HepG2 (cell line): ENCODE measurements at regions not wholly inside any gene's neighbourhood (a gene's known extent, or its start where the extent isn't known, plus 50 kb on each side); places are given as distances from the start of the nearest gene placed in this dataset.
A peak's percentile ranks its signal among the peaks of the same experiment; 100 is the strongest.

Experiments
- ATAC-seq: fragments of 200-7000 bp; cut with Tn5 transposase; 3 replicates; pipeline ENCODE4 v1.9.1; 2020; ENCODE audit warnings: mild to moderate bottlenecking, moderate library complexity
- BruUV-seq: library from RNA; stranded (reverse); fragments of 400-500 nt; replicated peaks from 2 replicates; lab custom pipeline; 2021; lab: Mats Ljungman, UMichigan
- CTCF ChIA-PET: fragments of 300-600 bp; formaldehyde crosslinking; extraction: SDS; loops from one replicate; lab custom pipeline; 2021; ENCODE audit warnings: low total read pairs, inconsistent platforms, low intra/inter-chr PET ratio; lab: Yijun Ruan, JAX
- POLR2A ChIA-PET: fragments of 350-600 bp; sonication (Branson Sonifier 250); formaldehyde crosslinking; loops from one replicate; lab custom pipeline; 2020; ENCODE audit warnings: antibody characterized with exemption, inconsistent platforms; lab: Yijun Ruan, JAX
- DNase-seq: peaks from one replicate; pipeline ENCODE4 v3.0.0-alpha.2; 2015; ENCODE audit warnings: low spot score
- FAIRE-seq: peaks from 3 replicates; lab custom pipeline; 2011; peaks lifted over from hg19 to GRCh38; lab: Jason Lieb, UNC
- H2AFZ ChIP-seq: one replicate; pipeline ENCODE4 v1.6.1; 2011; ENCODE audit warnings: low read length, inconsistent platforms
- H3K27ac ChIP-seq: fragments of 300-600 bp; 3 replicates; pipeline ENCODE4 v1.8.0; 2011; ENCODE audit warnings: mixed run types, mild to moderate bottlenecking, mixed read lengths, low read length, inconsistent platforms; ENCODE audit not compliant: insufficient read depth; ENCODE audit errors: extremely low read length
- H3K27me3 ChIP-seq, 2 experiments: fragments of 200-600 bp in 1 of 2; 2 replicates in 1 of 2; 3 replicates in 1 of 2; pipeline versions ENCODE4 v1.6.0 to v1.8.0; 2011; ENCODE audit warnings: low read length in 2 of 2, mild to moderate bottlenecking in 2 of 2, moderate library complexity in 2 of 2, inconsistent platforms in 1 of 2; ENCODE audit not compliant: insufficient read depth in 2 of 2, control insufficient read depth in 1 of 2
- H3K36me3 ChIP-seq, 2 experiments: fragments of 200-600 bp in 1 of 2; replicated peaks in 1 of 2; 2 replicates in 1 of 2; 3 replicates in 1 of 2; pipeline versions ENCODE4 v1.5.1 to v1.8.0; 2011; ENCODE audit warnings: low read length in 2 of 2, inconsistent platforms in 1 of 2; ENCODE audit not compliant: insufficient read depth in 2 of 2, control insufficient read depth in 1 of 2
- H3K4me1 ChIP-seq: 2 replicates; pipeline ENCODE4 v1.5.1; 2012; ENCODE audit warnings: low read length, inconsistent platforms; ENCODE audit not compliant: insufficient read depth
- H3K4me2 ChIP-seq: 2 replicates; pipeline ENCODE4 v1.6.0; 2011; ENCODE audit warnings: low read depth, low read length, inconsistent platforms
- H3K4me3 ChIP-seq, 3 experiments: fragments of 200-600 bp in 1 of 3; sonication (generic), shearing (Covaris generic) in 1 of 3; replicated peaks in 1 of 3; 2 replicates each; pipeline ENCODE4 v1.5.1; 2011 to 2016; ENCODE audit warnings: low read length in 3 of 3, inconsistent platforms in 2 of 3, low read depth in 2 of 3, mild to moderate bottlenecking in 2 of 3, control low read depth in 1 of 3, mixed read lengths in 1 of 3; ENCODE audit not compliant: insufficient read depth in 1 of 3
- H3K79me2 ChIP-seq: one replicate; pipeline ENCODE4 v1.6.1; 2011; ENCODE audit warnings: low read length, inconsistent platforms; ENCODE audit not compliant: insufficient read depth
- H3K9ac ChIP-seq: 2 replicates; pipeline ENCODE4 v1.6.0; 2011; ENCODE audit warnings: mild to moderate bottlenecking, low read depth, low read length, inconsistent platforms; ENCODE audit not compliant: insufficient read depth
- H3K9me3 ChIP-seq: 2 replicates; pipeline ENCODE4 v1.5.1; 2012; ENCODE audit warnings: mild to moderate bottlenecking, low read length
- H4K20me1 ChIP-seq: 2 replicates; pipeline ENCODE4 v1.6.0; 2011; ENCODE audit warnings: inconsistent platforms, mild to moderate bottlenecking, low read length, moderate library complexity; ENCODE audit not compliant: insufficient read depth
- KDM4B ChIP-seq: sonication (generic); formaldehyde crosslinking; IDR thresholded peaks from 2 replicates; pipeline ENCODE4 v1.4.0; 2020; ENCODE audit warnings: missing genetic modification reagents
- NFYC ChIP-seq: IDR thresholded peaks from 2 replicates; pipeline ENCODE4 v1.6.1; 2016; ENCODE audit warnings: missing genetic modification reagents, missing compliant biosample characterization
- NPAS2 ChIP-seq: sonication (generic); formaldehyde crosslinking; IDR thresholded peaks from 2 replicates; pipeline ENCODE4 v1.8.0; 2022; ENCODE audit warnings: mild to moderate bottlenecking, missing genetic modification reagents, borderline replicate concordance
- WGBS: methylation state at CpG from one replicate; pipeline ENCODE4 v1.1.6; 2017; ENCODE audit warnings: low lambda C conversion rate; 5-methylcytosine and 5-hydroxymethylcytosine counted together
- in situ Hi-C: cut with HindIII; loops from 2 replicates; pipeline ENCODE4 v1.10.0; 2017; ENCODE audit warnings: low pct_unique_long_range_greater_than_20kb; ENCODE audit not compliant: extremely low pct_ligation_motif_present
- intact Hi-C: fragments of 100-400 bp; cut with micrococcal nuclease; formaldehyde crosslinking; loops from one replicate; pipeline ENCODE4 v1.10.0; 2022; ENCODE audit not compliant: unreplicated experiment
- TF ChIP-seq, protein P1 (sequence below): sonication (generic); formaldehyde crosslinking; IDR thresholded peaks from 2 replicates; pipeline ENCODE4 v1.5.0; 2020; ENCODE audit warnings: mild to moderate bottlenecking, missing genetic modification reagents, moderate library complexity

DNA sequence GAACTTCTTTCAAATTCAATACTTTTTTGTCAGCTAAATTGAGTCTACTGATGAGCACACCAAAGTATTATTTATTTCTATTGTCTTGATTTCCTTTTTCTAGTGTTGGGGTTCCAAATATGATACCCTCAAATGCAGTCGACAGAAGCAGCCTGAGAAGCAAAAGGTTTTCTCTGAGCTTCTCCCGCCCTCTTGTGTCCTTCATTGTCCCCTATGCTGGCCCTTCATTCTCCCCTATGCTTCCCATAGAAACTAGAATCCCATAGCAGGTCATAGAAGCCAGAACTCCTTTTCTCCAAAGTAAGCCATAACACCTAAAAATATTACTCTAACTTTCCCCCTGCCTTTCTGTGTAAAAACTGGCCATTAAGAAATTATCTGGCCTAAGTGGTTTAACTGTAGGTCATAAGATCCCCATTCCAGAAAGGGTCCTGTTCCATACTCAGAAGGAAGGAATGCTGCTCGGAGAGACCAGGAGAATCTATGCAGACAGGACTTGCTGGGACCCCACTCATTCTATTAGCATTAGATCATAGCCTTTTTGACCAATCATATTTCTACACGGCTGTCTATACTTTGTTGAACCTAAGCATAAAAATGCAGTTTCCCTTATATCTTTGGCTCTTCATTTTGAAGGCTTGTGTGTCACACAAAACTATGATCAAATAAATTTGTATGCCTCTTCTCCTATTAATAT is 764.6 kb upstream of the PKDCC start:
- under 1% methylated on average over 4 of the region's 4 CpGs for WGBS
- H3K27ac ChIP-seq: no peak overlapping the region
- no TSS peak for BruUV-seq

GRCh38 chr2:41293491-41293890 is 754.3 kb upstream of the PKDCC start:
- no peaks in the 10 kb centered on the region for H3K9me3 ChIP-seq
- H4K20me1 ChIP-seq: no peaks in the 10 kb centered on the region
- H3K4me2 ChIP-seq: no peak overlapping the region
- no peaks in the 10 kb centered on the region for H3K79me2 ChIP-seq
- no peak overlapping the region for H3K4me3 ChIP-seq
- no TSS peak for BruUV-seq
- ChIA-PET CTCF (no interaction called here), POLR2A (no interaction called here)
- H3K27ac ChIP-seq: no peak overlapping the region
- ATAC-seq (no peak), FAIRE-seq (no peak), DNase-seq (no peak)
- in situ Hi-C loops: no loop called here
- H3K36me3 ChIP-seq: no peaks in the 10 kb centered on the region
- intact Hi-C loops: no loop called here
- no peaks in the 10 kb centered on the region for H3K27me3 ChIP-seq
- H3K4me1 ChIP-seq: no peaks in the 10 kb centered on the region
- no peak overlapping the region for H2AFZ ChIP-seq
- WGBS: 0% methylated on average over 1 of the region's 1 CpG
- no peak for TF ChIP-seq NFYC (CRISPR knock-in tag)
- no peak for TF ChIP-seq NPAS2 (CRISPR knock-in tag)
- H3K9ac ChIP-seq: no peak overlapping the region

More for the DNA sequence above, 764.6 kb upstream of the PKDCC start:
- FAIRE-seq (no peak), DNase-seq (no peak), ATAC-seq (no peak)
- Histone ChIP-seq H3K4me2 (no peak overlapping the region), H3K36me3 (no peaks in the 10 kb centered on the region), H3K9me3 (no peaks in the 10 kb centered on the region), H3K9ac (no peak overlapping the region), H3K4me3 (no peak overlapping the region), H3K4me1 (no peaks in the 10 kb centered on the region), H3K79me2 (no peaks in the 10 kb centered on the region), H2AFZ (no peak overlapping the region), H4K20me1 (no peaks in the 10 kb centered on the region), H3K27me3 (no peaks in the 10 kb centered on the region)
- no peak for TF ChIP-seq KDM4B (CRISPR knock-in tag)
- TF ChIP-seq, protein P1, sequence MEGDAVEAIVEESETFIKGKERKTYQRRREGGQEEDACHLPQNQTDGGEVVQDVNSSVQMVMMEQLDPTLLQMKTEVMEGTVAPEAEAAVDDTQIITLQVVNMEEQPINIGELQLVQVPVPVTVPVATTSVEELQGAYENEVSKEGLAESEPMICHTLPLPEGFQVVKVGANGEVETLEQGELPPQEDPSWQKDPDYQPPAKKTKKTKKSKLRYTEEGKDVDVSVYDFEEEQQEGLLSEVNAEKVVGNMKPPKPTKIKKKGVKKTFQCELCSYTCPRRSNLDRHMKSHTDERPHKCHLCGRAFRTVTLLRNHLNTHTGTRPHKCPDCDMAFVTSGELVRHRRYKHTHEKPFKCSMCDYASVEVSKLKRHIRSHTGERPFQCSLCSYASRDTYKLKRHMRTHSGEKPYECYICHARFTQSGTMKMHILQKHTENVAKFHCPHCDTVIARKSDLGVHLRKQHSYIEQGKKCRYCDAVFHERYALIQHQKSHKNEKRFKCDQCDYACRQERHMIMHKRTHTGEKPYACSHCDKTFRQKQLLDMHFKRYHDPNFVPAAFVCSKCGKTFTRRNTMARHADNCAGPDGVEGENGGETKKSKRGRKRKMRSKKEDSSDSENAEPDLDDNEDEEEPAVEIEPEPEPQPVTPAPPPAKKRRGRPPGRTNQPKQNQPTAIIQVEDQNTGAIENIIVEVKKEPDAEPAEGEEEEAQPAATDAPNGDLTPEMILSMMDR (CRISPR knock-in tag): peak; percentile 26; the same call in 1 of the 2 replicates
- intact Hi-C loops (no loop called here), in situ Hi-C loops (no loop called here)
- CTCF ChIA-PET: no interaction called here
- POLR2A ChIA-PET: no interaction called here
